ENCODE measurements at regions not wholly inside any gene's neighbourhood (a gene's known extent, or its start where the extent isn't known, plus 50 kb on each side); places are given as distances from the start of the nearest gene placed in this dataset.

DNA sequence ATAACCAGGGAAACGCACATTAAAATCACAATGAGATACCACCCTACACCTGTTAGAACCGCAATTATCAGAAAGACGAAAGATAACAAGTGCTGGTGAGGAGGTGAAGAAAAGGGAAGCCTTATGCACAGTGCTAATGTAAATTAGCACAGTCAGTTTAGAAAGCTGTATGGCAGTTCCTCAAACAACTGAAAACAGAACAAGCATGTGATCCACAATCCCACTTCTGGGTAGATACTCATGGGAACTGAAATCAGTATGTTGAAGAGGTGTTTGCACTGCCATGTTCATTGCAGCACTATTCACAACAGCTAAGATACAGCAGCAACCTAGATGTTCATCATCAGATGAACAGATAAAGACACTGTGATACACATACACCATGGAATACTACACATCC, 75.0 kb upstream of the CCND1 start:
- Mint-ChIP-seq H3K4me3 (ENCODE audit: unreplicated experiment) (no peak overlapping the region), H3K36me3 (ENCODE audit: unreplicated experiment) (no peaks in the 10 kb centered on the region), H3K4me1 (ENCODE audit: unreplicated experiment) (peaks cover 6% of the 10 kb centered on the region), H3K27me3 (ENCODE audit: unreplicated experiment) (no peaks in the 10 kb centered on the region), H3K9me3 (ENCODE audit: unreplicated experiment) (peaks cover 7% of the 10 kb centered on the region), H3K27ac (ENCODE audit: unreplicated experiment) (no peak overlapping the region)
- DNase-seq (ENCODE audit: extremely low spot score, unreplicated experiment), result no peak
- TF ChIP-seq, protein P1, sequence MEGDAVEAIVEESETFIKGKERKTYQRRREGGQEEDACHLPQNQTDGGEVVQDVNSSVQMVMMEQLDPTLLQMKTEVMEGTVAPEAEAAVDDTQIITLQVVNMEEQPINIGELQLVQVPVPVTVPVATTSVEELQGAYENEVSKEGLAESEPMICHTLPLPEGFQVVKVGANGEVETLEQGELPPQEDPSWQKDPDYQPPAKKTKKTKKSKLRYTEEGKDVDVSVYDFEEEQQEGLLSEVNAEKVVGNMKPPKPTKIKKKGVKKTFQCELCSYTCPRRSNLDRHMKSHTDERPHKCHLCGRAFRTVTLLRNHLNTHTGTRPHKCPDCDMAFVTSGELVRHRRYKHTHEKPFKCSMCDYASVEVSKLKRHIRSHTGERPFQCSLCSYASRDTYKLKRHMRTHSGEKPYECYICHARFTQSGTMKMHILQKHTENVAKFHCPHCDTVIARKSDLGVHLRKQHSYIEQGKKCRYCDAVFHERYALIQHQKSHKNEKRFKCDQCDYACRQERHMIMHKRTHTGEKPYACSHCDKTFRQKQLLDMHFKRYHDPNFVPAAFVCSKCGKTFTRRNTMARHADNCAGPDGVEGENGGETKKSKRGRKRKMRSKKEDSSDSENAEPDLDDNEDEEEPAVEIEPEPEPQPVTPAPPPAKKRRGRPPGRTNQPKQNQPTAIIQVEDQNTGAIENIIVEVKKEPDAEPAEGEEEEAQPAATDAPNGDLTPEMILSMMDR (IDR thresholded peaks at IDR 0.05), result no peak

DNA sequence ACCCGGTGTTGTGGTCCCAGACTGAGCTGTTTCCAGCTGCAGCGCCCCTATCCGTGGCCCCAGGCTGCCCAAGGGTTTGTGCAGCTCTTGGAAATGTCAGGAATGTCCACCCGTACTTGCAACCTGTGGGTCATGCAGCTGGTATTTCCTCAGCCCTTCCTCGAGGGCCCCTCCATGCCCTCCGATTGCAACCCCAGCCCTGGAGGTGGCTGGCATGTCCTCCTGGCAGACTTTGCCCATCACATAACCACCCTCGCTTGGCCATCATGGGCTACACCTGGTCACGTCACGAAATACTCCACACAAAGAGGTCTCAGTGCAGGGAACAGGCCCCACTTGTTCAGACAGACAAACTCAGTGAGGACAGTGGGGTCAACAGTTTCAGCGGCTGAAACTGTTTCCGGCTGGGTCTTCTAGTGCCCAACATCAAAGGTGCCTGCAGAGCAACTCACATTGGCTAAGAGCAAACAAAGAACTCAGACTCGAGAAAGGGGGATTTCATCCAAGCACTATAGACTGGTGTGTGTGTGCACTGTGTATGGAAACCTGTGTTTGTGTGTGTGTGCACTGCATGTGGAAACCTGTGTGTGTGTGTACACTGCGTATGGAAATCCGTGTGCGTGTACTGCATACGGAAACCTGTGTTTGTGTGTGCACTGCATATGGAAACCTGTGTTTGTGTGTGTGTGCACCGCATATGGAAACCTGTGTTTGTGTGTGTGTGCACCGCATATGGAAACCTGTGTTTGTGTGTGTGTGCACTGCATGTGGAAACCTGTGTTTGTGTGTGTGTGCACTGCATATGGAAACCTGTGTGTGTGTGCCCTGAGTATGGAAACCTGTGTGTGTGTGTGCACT, 72.8 kb upstream of the CCND1 start:
- H3K9me3 Mint-ChIP-seq (ENCODE audit: unreplicated experiment), result peaks cover 6% of the 10 kb centered on the region
- DNase-seq (ENCODE audit: extremely low spot score, unreplicated experiment), result no peak
- H3K27ac Mint-ChIP-seq (ENCODE audit: unreplicated experiment), result no peak overlapping the region

DNA sequence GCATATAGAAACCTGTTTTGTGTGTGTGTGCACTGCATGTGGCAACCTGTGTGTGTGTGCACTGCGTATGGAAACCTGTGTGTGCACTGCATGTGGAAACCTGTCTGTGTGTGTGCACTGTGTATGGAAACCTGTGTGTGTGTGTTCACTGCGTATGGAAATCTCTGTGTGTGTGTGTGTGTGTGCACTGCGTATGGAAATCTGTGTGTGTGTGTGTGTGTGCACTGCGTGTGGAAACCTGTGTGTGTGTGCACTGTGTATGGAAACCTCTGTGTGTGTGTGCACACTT, 72.2 kb upstream of the CCND1 start:
- TF ChIP-seq, protein P1 (IDR thresholded peaks at IDR 0.05), result no peak
- peaks cover 6% of the 10 kb centered on the region for H3K4me1 Mint-ChIP-seq (ENCODE audit: unreplicated experiment)
- no peaks in the 10 kb centered on the region for H3K27me3 Mint-ChIP-seq (ENCODE audit: unreplicated experiment)
- no peak for DNase-seq (ENCODE audit: extremely low spot score, unreplicated experiment)
- H3K4me3 Mint-ChIP-seq (ENCODE audit: unreplicated experiment), result no peak overlapping the region
- H3K9me3 Mint-ChIP-seq (ENCODE audit: unreplicated experiment), result peaks cover 6% of the 10 kb centered on the region
- H3K27ac Mint-ChIP-seq (ENCODE audit: unreplicated experiment), result no peak overlapping the region
- no peaks in the 10 kb centered on the region for H3K36me3 Mint-ChIP-seq (ENCODE audit: unreplicated experiment)

More for the DNA sequence above, 72.8 kb upstream of the CCND1 start:
- TF ChIP-seq, protein P1 (IDR thresholded peaks at IDR 0.05), result no peak
- Mint-ChIP-seq H3K4me1 (ENCODE audit: unreplicated experiment) (peaks cover 6% of the 10 kb centered on the region), H3K36me3 (ENCODE audit: unreplicated experiment) (no peaks in the 10 kb centered on the region), H3K4me3 (ENCODE audit: unreplicated experiment) (no peak overlapping the region), H3K27me3 (ENCODE audit: unreplicated experiment) (no peaks in the 10 kb centered on the region)

GRCh38 chr11:69569306-69570200, 71.4 kb upstream of the CCND1 start:
- Mint-ChIP-seq H3K27ac (ENCODE audit: unreplicated experiment) (no peak overlapping the region), H3K9me3 (ENCODE audit: unreplicated experiment) (peaks cover 6% of the 10 kb centered on the region), H3K27me3 (ENCODE audit: unreplicated experiment) (no peaks in the 10 kb centered on the region), H3K36me3 (ENCODE audit: unreplicated experiment) (no peaks in the 10 kb centered on the region), H3K4me3 (ENCODE audit: unreplicated experiment) (no peak overlapping the region), H3K4me1 (ENCODE audit: unreplicated experiment) (peaks cover 6% of the 10 kb centered on the region)
- TF ChIP-seq, protein P1 (IDR thresholded peaks at IDR 0.05), result no peak
- no peak for DNase-seq (ENCODE audit: extremely low spot score, unreplicated experiment)
